Naive thymus-derived CD8-positive, alpha-beta T cell (primary cell): ENCODE measurements at regions not wholly inside any gene's neighbourhood (a gene's known extent, or its start where the extent isn't known, plus 50 kb on each side); places are given as distances from the start of the nearest gene placed in this dataset.
A peak's percentile ranks its signal among the peaks of the same experiment; 100 is the strongest.
"Not testable (repeated sequence)": the region's sequence is repeated elsewhere in the genome, so short reads cannot be mapped to it uniquely, and the experiment has no call there.

Source experiments
- ATAC-seq, 2 donors: fragments of 150-1000 bp; cut with Tn5 transposase in 1 of 2; sonication (Bioruptor Pico), chemical (Tn5 transposase) in 1 of 2; 1 replicate in 1 of 2; 2 replicates in 1 of 2; pipeline ENCODE4 v1.10.0; 2021; ENCODE audit warnings: mild to moderate bottlenecking in 2 of 2, moderate library complexity in 2 of 2
- POLR2A ChIA-PET: fragments of 350-600 bp; sonication (Branson Sonifier 250); formaldehyde crosslinking; loops from one replicate; lab custom pipeline; 2021; ENCODE audit warnings: antibody characterized with exemption; lab: Charles Lee
- DNase-seq, 10 donors: peaks; one replicate each; pipeline versions ENCODE4 v3.0.0 to v3.0.0-alpha.2; 2020 to 2022
- H3K27ac Mint-ChIP-seq, 10 donors: one replicate each; pipeline ENCODE4 v1.8.0; 2020 to 2022; ENCODE audit warnings: mild to moderate bottlenecking in 10 of 10, mixed read lengths in 10 of 10, moderate library complexity in 4 of 10, inconsistent platforms in 1 of 10
- H3K27me3 Mint-ChIP-seq, 5 donors: one replicate each; pipeline ENCODE4 v1.8.0; 2021 to 2022; ENCODE audit warnings: mixed read lengths in 5 of 5
- H3K36me3 Mint-ChIP-seq, 3 donors: one replicate each; pipeline ENCODE4 v1.8.0; 2020 to 2022; ENCODE audit warnings: mixed read lengths in 3 of 3, mild to moderate bottlenecking in 2 of 3, inconsistent platforms in 1 of 3
- H3K4me1 Mint-ChIP-seq, 4 donors: one replicate each; pipeline ENCODE4 v1.8.0; 2021 to 2022; ENCODE audit warnings: mixed read lengths in 4 of 4
- H3K4me3 Mint-ChIP-seq, 10 donors: one replicate each; pipeline ENCODE4 v1.8.0; 2020 to 2022; ENCODE audit warnings: mild to moderate bottlenecking in 10 of 10, mixed read lengths in 10 of 10, moderate library complexity in 6 of 10, inconsistent platforms in 1 of 10
- H3K9me3 Mint-ChIP-seq, 9 donors: one replicate each; pipeline ENCODE4 v1.8.0; 2020 to 2022; ENCODE audit warnings: mixed read lengths in 9 of 9, mild to moderate bottlenecking in 3 of 9, inconsistent platforms in 1 of 9, moderate library complexity in 1 of 9

DNA sequence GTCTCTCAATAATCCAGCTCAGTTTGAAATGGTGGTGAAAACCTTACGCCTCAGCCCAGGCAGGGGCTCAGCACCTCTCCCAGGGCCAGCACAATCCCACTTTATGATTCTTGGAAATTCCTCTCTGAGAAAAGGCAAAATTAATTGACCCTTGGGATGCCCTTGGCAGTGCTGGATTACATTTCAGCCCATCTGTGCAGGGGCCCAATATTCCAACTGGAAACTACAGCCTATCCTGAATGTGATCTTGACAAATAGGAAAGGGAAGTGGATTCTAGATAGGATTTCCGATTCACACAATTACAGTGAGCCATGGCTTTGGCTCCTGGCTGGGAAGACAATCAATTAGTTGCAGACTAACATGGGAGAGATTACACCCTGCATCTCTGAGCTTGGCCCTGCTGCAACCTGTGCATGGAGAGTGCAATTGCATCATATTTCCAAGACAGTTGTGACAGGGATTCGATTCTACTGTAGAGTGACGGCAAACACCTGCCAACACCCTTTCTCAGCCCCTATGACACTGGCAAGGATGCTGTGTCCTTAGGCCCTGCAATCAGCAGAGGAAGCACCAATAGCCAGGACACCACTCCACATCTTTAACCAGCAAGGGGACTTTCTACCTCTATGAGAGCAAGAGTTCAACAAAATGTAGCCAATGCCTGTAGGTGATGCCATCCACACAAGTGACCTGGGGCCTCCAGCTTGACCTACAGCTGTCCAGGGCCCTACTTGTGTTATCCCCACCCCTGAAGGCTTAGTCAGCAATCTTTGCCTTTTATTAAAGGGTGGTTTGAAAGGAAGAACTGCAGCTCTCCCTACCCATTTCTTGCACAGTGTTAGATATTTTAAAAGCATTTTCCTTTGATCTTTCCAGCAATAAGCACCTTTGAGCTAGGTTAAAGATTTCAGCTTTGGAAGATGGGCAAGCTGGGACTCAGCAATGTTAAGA, 187.2 kb upstream of the HS6ST1 start:
- ATAC-seq: no peak
- Mint-ChIP-seq H3K27ac (no peak overlapping the region), H3K4me1 (peaks cover 0 to 12% (median under 1%) of the 10 kb centered on the region in 4 donors), H3K9me3 (no peaks in the 10 kb centered on the region), H3K27me3 (peaks cover 0 to 3% (median 0%) of the 10 kb centered on the region in 5 donors), H3K36me3 (no peaks in the 10 kb centered on the region), H3K4me3 (no peak overlapping the region)
- POLR2A ChIA-PET: no interaction called here
- DNase-seq: no peak

DNA sequence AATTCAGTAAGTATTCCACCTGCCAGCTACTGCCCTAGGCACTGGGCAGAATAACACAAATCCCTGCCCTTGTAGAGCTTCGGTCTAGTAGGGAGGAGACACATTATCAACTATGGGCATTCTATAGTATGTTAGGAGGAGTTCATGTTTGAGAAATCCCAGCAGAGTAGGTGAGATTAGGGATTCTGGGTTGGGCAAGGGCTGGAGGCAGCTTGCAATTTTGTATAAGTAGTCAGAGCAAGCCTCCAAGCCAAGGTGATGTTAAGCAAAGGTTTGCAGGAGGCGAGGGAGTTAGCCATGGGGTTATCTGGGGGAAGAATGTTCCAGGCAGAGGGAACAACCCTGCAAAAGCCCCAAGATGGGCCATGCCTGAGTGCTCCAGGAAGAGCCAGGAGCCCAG, 187.9 kb upstream of the HS6ST1 start:
- Mint-ChIP-seq H3K27ac (no peak overlapping the region), H3K27me3 (peaks cover 0 to 6% (median 0%) of the 10 kb centered on the region in 5 donors), H3K4me1 (peaks cover 0 to 12% (median under 1%) of the 10 kb centered on the region in 4 donors), H3K4me3 (no peak overlapping the region), H3K9me3 (no peaks in the 10 kb centered on the region), H3K36me3 (no peaks in the 10 kb centered on the region)
- POLR2A ChIA-PET: no interaction called here
- ATAC-seq: no peak
- no peak for DNase-seq

DNA sequence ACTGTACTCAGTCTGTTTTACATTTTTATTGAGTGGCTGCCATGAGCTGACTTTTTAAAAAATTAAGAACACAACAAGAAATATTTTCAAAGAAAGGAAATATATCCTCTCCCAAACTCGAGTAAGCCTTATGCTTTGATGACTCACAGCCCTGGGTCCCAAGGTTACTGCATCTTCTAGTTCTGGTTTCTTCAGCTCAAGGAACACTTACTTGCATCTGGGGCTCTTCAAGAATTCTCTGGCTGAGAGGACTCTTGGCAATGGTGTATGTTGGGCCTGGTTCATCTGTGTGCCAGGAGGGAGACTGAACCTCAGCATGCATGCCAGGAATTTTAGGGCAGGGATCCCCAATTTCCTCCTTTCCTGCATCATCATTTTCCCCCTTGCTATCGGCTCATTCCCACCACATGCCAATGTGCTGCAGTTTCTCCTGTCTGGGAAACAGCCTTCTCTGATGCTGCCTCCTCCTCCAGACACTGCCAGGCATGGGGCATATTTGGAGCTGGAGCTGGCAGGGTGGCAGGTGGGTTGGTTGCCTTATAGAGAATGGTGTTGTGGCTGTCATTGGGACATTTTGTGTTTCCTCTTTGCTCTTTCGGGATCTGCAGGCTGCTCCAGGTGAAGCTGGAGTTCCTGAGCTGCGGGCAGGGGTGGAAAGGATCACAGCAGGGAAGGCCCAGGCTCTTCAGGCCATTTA, 192.2 kb upstream of the HS6ST1 start:
- H3K4me3 Mint-ChIP-seq: no peak overlapping the region
- POLR2A ChIA-PET: no interaction called here

DNA sequence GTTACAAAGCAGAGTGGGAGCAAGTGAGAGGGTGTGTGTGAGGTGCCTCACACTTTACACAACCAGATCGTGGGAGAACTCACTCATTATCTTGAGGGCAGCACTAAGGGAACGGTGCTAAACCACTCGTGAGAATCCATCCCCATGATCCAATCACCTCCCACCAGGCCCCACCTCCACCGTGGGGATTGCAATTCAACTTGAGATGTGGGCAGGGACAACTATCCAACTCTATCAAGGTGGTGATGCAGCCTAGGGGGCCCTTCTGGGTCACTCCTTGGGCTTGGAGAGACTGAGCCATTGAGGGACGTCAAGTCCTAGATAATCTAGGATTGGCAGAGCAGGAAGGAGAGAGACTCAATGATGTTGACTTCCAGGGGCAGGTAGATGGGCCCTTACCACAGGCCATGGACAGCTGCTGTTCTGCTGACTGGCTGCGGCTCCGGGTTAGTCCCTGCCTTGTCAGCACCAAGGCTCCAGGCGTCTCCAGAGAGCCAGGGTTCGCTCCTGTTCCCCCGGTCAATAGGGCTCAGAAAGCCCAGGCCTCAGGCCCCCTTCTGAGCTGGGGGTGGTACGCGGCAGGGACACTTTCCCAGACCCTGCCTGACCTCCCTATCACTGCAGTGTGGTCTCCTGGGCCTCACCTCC, 193.2 kb upstream of the HS6ST1 start:
- ATAC-seq (no peak), DNase-seq (no peak)
- Mint-ChIP-seq H3K4me1 (peaks cover 0 to 19% (median 0%) of the 10 kb centered on the region in 4 donors), H3K27ac (no peak overlapping the region), H3K27me3 (peaks cover 0 to 19% (median 0%) of the 10 kb centered on the region in 5 donors), H3K4me3 (no peak overlapping the region), H3K9me3 (no peaks in the 10 kb centered on the region), H3K36me3 (no peaks in the 10 kb centered on the region)
- POLR2A ChIA-PET: no interaction called here

More for the DNA sequence above, 192.2 kb upstream of the HS6ST1 start:
- ATAC-seq: no peak
- Mint-ChIP-seq H3K27me3 (peaks cover 0 to 19% (median 0%) of the 10 kb centered on the region in 5 donors), H3K27ac (peak overlapping the region in 1 of 10 donors; percentile 48), H3K4me1 (peaks cover 0 to 19% (median 0%) of the 10 kb centered on the region in 4 donors), H3K9me3 (no peaks in the 10 kb centered on the region), H3K36me3 (no peaks in the 10 kb centered on the region)
- no peak for DNase-seq

DNA sequence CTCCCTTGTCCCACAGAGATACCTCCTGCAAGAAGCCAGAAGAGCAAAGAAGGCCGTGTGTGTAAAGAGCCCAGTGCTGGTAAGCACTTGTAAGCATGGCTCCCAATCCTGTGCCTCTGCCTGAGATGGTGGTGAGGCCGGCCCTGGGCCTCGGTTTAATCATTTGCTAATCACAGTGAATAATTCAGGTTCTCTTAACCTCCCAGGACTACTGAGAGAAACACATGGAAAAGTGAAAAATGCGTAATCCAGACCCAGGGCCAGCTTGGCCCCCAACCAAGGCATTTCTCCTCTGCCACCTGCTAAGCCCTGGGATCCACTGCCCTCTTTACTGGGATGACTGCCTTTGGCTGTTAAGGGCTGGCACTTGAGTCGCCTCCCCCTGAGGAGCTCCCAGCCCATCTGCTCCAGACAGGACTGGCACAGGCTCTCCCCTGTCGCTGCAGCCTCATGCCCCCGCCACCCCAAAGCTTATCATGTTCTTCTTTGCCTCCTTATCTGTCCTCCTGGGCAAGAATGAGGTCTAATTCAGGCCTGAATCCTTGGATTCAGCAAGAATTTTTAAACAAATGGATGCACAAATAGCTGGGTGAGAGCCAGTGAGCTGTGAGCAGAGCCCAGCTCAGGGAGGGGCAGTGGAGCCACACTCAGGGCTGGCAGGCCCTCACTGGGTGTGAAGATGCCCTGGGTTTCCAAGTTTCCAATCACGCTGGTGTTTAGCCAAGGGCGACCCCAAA, 193.9 kb upstream of the HS6ST1 start:
- Mint-ChIP-seq H3K27me3 (peaks cover 0 to 23% (median 0%) of the 10 kb centered on the region in 5 donors), H3K4me1 (peaks cover 0 to 19% (median 0%) of the 10 kb centered on the region in 4 donors), H3K9me3 (no peaks in the 10 kb centered on the region), H3K4me3 (no peak overlapping the region), H3K36me3 (no peaks in the 10 kb centered on the region), H3K27ac (no peak overlapping the region)
- DNase-seq (no peak), ATAC-seq (no peak)
- POLR2A ChIA-PET: no interaction called here

DNA sequence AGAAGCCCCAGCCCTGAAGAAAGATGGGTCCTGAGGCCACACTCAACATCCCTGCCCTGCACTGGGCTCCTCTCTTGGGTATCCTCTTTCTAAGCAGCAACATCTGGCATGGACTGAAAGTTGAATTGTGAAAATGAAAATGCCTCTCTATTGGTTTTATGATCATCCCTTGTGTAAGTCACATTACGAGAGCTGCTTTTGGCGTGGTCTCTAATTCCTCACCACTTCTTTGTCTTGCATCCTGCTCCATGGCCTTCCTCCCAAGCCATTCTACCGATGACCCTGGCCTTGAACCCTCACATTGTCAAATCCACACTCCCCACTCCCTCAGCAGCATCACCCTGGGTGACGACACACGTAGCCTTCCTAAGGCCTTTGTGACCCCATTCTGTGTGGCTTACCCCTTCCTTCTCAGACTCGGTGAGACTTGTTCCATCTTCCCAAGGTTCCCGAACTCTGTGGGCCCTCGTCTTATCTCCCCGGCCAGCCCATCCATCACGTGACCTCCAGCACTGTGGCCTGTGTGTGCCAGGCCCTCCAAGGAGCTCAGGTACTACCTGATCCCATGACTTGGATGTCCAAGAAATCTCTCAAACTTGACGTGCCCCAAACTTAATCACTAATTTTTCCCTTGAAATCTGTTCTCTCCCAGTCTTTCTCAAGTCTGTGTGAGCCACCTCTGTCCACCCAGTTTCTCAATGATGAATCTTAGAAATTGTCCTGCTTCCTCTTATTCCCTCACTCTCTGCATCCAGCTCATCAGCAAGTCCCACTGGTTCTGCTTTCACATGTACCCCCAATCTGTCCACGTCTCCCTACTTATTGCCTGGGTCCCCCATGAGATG, 194.7 kb upstream of the HS6ST1 start:
- DNase-seq (no peak), ATAC-seq (no peak)
- peaks cover 0 to 19% (median 0%) of the 10 kb centered on the region in 4 donors for H3K4me1 Mint-ChIP-seq

DNA sequence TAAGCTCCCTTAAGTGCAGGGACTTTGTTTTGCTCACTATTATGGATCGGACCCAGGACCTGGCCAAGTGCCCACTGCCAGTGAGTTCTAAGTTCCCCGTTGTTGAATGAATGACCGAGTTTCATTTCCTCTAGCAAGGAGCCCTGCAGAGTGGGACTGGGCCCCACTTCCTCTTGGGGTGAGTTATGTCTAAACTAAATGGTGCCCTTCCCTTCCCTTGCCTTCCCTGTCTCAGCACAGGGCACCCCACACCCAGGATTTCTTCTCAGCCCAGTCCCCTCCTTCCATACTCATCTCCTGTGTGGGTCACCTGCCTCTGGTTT, 195.3 kb upstream of the HS6ST1 start:
- Mint-ChIP-seq H3K4me3 (peak overlapping the region in 1 of 10 donors; percentile 2), H3K27ac (no peak overlapping the region), H3K36me3 (no peaks in the 10 kb centered on the region), H3K9me3 (no peaks in the 10 kb centered on the region), H3K27me3 (peaks cover 0 to 23% (median 0%) of the 10 kb centered on the region in 5 donors), H3K4me1 (peaks cover 0 to 19% (median 0%) of the 10 kb centered on the region in 4 donors)
- POLR2A ChIA-PET: no interaction called here
- no peak for DNase-seq
- no peak for ATAC-seq

More for the DNA sequence above, 194.7 kb upstream of the HS6ST1 start:
- Mint-ChIP-seq H3K4me3 (peak overlapping the region in 1 of 10 donors; percentile 2), H3K36me3 (no peaks in the 10 kb centered on the region), H3K27me3 (peaks cover 0 to 23% (median 0%) of the 10 kb centered on the region in 5 donors), H3K27ac (no peak overlapping the region), H3K9me3 (no peaks in the 10 kb centered on the region)
- POLR2A ChIA-PET: no interaction called here

DNA sequence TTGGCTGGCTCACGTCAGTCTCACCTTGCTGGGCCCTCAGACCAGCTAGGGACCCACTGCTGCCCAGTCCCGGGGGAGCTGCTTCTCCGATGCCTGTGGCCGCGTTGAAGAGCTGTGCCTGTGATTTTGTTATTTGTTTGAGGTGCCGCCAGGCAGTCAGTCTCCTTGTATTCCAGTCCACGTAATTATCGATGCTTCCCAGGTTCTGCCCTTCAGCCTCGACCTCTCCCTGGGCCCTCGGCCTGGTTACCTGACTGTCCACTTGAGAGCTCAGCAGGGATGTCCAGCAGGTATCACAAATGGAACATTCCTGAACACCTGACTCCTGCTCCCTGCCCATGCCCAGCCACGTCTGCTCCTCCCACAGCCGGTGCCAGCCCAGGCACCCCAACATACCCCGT, 195.9 kb upstream of the HS6ST1 start:
- peaks cover 0 to 23% (median 0%) of the 10 kb centered on the region in 5 donors for H3K27me3 Mint-ChIP-seq
- POLR2A ChIA-PET: no interaction called here
- ATAC-seq (no peak), DNase-seq (no peak)
- no peaks in the 10 kb centered on the region for H3K9me3 Mint-ChIP-seq
- no peak overlapping the region for H3K27ac Mint-ChIP-seq
- no peak overlapping the region for H3K4me3 Mint-ChIP-seq
- no peaks in the 10 kb centered on the region for H3K36me3 Mint-ChIP-seq
- peaks cover 0 to 19% (median 0%) of the 10 kb centered on the region in 4 donors for H3K4me1 Mint-ChIP-seq

DNA sequence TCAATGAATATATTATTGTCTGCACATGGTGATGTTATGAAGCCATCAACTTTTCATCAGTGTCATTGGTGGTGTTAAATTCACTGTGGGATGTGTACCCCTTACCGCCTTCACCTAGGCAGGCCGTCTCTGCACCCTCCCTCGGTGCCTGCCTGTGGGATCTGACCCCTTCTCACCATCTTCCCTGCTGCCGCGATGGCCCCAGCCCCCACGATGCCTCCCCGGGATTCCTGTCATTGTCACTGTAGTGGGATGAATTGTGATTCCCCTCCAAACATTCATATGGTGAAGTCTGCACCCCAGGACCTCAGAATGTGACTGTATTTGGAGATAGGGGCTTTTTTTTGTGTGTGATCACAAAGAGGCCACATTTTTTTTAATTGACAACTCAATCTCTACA, 198.3 kb upstream of the HS6ST1 start:
- H3K4me1 Mint-ChIP-seq: peaks cover 0 to 19% (median 0%) of the 10 kb centered on the region in 4 donors
- no peaks in the 10 kb centered on the region for H3K9me3 Mint-ChIP-seq
- POLR2A ChIA-PET: no interaction called here
- H3K36me3 Mint-ChIP-seq: no peaks in the 10 kb centered on the region
- DNase-seq: no peak
- H3K27ac Mint-ChIP-seq: no peak overlapping the region
- ATAC-seq: no peak
- peaks cover 0 to 22% (median 0%) of the 10 kb centered on the region in 5 donors for H3K27me3 Mint-ChIP-seq
- H3K4me3 Mint-ChIP-seq: no peak overlapping the region

DNA sequence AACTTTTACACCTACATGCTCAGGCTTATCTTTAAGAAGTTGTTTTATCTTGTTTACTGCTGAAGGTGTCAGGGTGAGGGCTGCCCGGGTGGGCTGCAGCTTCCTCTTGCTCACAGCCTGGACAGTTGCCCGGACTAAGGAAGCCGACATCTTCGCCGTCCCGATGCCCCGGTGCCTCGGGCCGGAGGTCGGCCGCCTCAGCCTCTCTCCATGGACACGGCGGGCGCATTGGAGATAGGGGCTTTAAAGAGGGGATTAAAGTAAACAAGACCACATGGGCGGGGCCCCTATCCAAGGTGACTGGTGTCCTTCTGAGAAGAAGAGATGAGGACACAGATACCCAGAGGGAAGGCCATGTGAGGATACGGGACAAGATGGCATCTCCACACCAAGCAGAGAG, 200.4 kb upstream of the HS6ST1 start:
- H3K27me3 Mint-ChIP-seq: peaks cover 0 to 15% (median 0%) of the 10 kb centered on the region in 5 donors
- ATAC-seq, H3K9me3 Mint-ChIP-seq, H3K4me1 Mint-ChIP-seq, H3K36me3 Mint-ChIP-seq, POLR2A ChIA-PET, H3K27ac Mint-ChIP-seq, H3K4me3 Mint-ChIP-seq, DNase-seq: not testable (repeated sequence)

DNA sequence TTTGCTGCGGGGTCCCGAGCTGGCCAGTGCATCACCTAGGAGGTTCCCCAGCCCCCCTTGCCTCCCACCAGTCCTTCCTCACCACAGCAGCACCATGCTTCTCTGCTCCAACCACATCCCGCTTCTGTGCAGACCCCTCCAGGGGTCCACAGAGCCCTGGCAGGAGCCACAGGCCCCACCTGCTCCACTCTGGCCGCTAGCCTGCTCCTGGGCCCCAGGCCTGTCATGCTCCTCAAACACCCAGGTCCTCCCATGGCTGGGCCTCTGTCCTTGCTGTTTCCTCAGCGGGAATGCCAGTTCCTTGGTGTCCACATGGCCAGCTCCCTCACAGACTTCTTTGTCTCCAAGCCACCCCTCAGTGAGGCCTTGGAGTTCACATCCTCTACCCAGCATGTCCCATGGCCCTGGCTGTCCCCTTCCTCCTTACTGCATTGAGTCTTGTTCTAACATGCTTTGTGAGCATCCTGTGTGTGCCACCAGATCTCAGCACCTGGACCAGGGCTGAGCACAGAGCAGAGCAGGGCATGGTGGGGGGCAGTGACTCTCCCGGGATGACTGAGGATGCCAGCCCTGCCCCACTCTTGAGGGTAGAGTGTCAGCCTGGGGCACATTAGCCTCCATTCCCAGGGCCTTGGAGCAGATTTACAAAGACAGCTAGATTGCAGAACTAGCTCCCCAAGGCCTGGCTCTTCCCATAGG, 201.0 kb upstream of the HS6ST1 start:
- POLR2A ChIA-PET: no interaction called here
- DNase-seq (no peak), ATAC-seq (no peak)
- Mint-ChIP-seq H3K36me3 (no peaks in the 10 kb centered on the region), H3K27ac (no peak overlapping the region), H3K4me1 (peaks cover 0 to 2% (median 0%) of the 10 kb centered on the region in 4 donors), H3K4me3 (no peak overlapping the region), H3K9me3 (peaks cover 0 to 8% (median 0%) of the 10 kb centered on the region in 9 donors), H3K27me3 (peaks cover 0 to 12% (median 0%) of the 10 kb centered on the region in 5 donors)
